HCT116 (cell line): ENCODE measurements at regions not wholly inside any gene's neighbourhood (a gene's known extent, or its start where the extent isn't known, plus 50 kb on each side); places are given as distances from the start of the nearest gene placed in this dataset.

Experiments used
- ATAC-seq: fragments of 200-7000 bp; cut with Tn5 transposase; 2 replicates; pipeline ENCODE4 v1.9.1; 2020; ENCODE audit warnings: mild to moderate bottlenecking, moderate library complexity
- BruUV-seq: library from RNA; stranded (reverse); fragments of 400-500 nt; replicated peaks from 2 replicates; lab custom pipeline; 2021; lab: Mats Ljungman, UMichigan
- CTCF ChIA-PET: fragments of 300-600 bp; sonication (Branson Sonifier 250); formaldehyde crosslinking; loops from one replicate; lab custom pipeline; 2021; ENCODE audit warnings: antibody characterized with exemption; lab: Charles Lee
- POLR2A ChIA-PET: fragments of 300-600, 350-600 bp; sonication (Branson Sonifier 250); formaldehyde crosslinking; loops from one replicate; lab custom pipeline; 2021; ENCODE audit warnings: antibody characterized with exemption; lab: Charles Lee
- RAD21 ChIA-PET, 2 experiments: fragments of 300-600 bp; sonication (Branson Sonifier 250); formaldehyde crosslinking; loops; one replicate each; lab custom pipeline; 2023; ENCODE audit warnings: low total read pairs in 2 of 2; ENCODE audit not compliant: uncharacterized antibody in 2 of 2, unreplicated experiment in 2 of 2, low non-redundant PET in 1 of 2; lab: Charles Lee
- DNase-seq: peaks from one replicate; pipeline ENCODE4 v3.0.0-alpha.2; 2010; ENCODE audit warnings: low read depth, low spot score
- H2AFZ ChIP-seq: fragments of 200-600 bp; shearing (Covaris generic), sonication (generic); 2 replicates; pipeline ENCODE4 v1.6.1; 2017; ENCODE audit warnings: low read depth, mixed run types, mixed read lengths, antibody characterized with exemption, low read length; ENCODE audit not compliant: poor library complexity, severe bottlenecking
- H3K27ac ChIP-seq: 2 replicates; pipeline ENCODE4 v1.5.1; 2012; ENCODE audit warnings: low read depth, low read length
- H3K27me3 ChIP-seq: fragments of 200-600 bp; sonication (generic); 2 replicates; pipeline ENCODE4 v1.6.1; 2016; ENCODE audit warnings: mixed run types, low read length, mixed read lengths; ENCODE audit not compliant: insufficient read depth
- H3K36me3 ChIP-seq, 2 experiments: fragments of 200-500 bp in 1 of 2; fragments of 200-600 bp in 1 of 2; sonication (Bioruptor generic) in 1 of 2; sonication (generic) in 1 of 2; 2 replicates each; pipeline versions ENCODE4 v1.5.1 to v1.6.1; 2014 to 2016; ENCODE audit warnings: low read length in 2 of 2, inconsistent platforms in 1 of 2, mixed read lengths in 1 of 2, mixed run types in 1 of 2; ENCODE audit not compliant: insufficient read depth in 2 of 2, control insufficient read depth in 1 of 2
- H3K4me1 ChIP-seq, 2 experiments: fragments of 200-600 bp in 1 of 2; sonication (generic) in 1 of 2; 2 replicates each; pipeline versions ENCODE4 v1.5.1 to v1.6.1; 2012 to 2017; ENCODE audit warnings: low read length in 2 of 2, inconsistent platforms in 1 of 2, mild to moderate bottlenecking in 1 of 2, mixed read lengths in 1 of 2, mixed run types in 1 of 2, moderate library complexity in 1 of 2; ENCODE audit not compliant: insufficient read depth in 2 of 2, control insufficient read depth in 1 of 2
- H3K4me2 ChIP-seq: fragments of 200-600 bp; sonication (generic); 2 replicates; pipeline ENCODE4 v1.6.1; 2017; ENCODE audit warnings: mixed run types, low read length, mixed read lengths
- H3K4me3 ChIP-seq, 2 experiments: fragments of 200-600 bp in 1 of 2; sonication (generic) in 1 of 2; replicated peaks in 1 of 2; 2 replicates each; pipeline ENCODE4 v1.5.1; 2011 to 2016; ENCODE audit warnings: low read length in 2 of 2, control low read depth in 1 of 2, low read depth in 1 of 2, mild to moderate bottlenecking in 1 of 2, mixed read lengths in 1 of 2, mixed run types in 1 of 2
- H3K79me2 ChIP-seq: fragments of 200-600 bp; sonication (generic); 2 replicates; pipeline ENCODE4 v1.6.1; 2017; ENCODE audit warnings: mild to moderate bottlenecking, mixed run types, low read length, moderate library complexity, mixed read lengths; ENCODE audit not compliant: insufficient read depth
- H3K9ac ChIP-seq: fragments of 200-600 bp; sonication (generic); 2 replicates; pipeline ENCODE4 v1.6.1; 2016; ENCODE audit warnings: low read length, mixed read lengths
- H3K9me2 ChIP-seq: fragments of 200-600 bp; sonication (generic), shearing (Covaris generic); 2 replicates; pipeline ENCODE4 v1.6.1; 2017; ENCODE audit warnings: mixed run types, mild to moderate bottlenecking, moderate library complexity; ENCODE audit not compliant: insufficient read depth
- H3K9me3 ChIP-seq, 2 experiments: fragments of 200-500 bp in 1 of 2; fragments of 200-600 bp in 1 of 2; sonication (Bioruptor generic) in 1 of 2; sonication (generic) in 1 of 2; 2 replicates each; pipeline ENCODE4 v1.6.1; 2014 to 2017; ENCODE audit warnings: low read length in 2 of 2, mixed read lengths in 2 of 2, inconsistent platforms in 1 of 2, low read depth in 1 of 2, mild to moderate bottlenecking in 1 of 2, mixed run types in 1 of 2, moderate library complexity in 1 of 2; ENCODE audit not compliant: control insufficient read depth in 1 of 2, insufficient read depth in 1 of 2
- H4K20me1 ChIP-seq: fragments of 200-600 bp; sonication (generic), shearing (Covaris generic); 2 replicates; pipeline ENCODE4 v1.6.1; 2017; ENCODE audit warnings: mixed run types, mild to moderate bottlenecking, moderate library complexity; ENCODE audit not compliant: insufficient read depth
- CEBPB ChIP-seq: IDR thresholded peaks from 2 replicates; pipeline ENCODE4 v1.6.1; 2012; ENCODE audit warnings: low read depth
- ELF1 ChIP-seq: IDR thresholded peaks from 2 replicates; pipeline ENCODE4 v1.6.1; 2012; ENCODE audit warnings: low read depth, borderline replicate concordance
- EZH2phosphoT487 ChIP-seq: fragments of 200-600 bp; IDR thresholded peaks from 2 replicates; pipeline ENCODE4 v1.6.1; 2018; ENCODE audit warnings: antibody characterized with exemption, borderline replicate concordance
- FOSL1 ChIP-seq: IDR thresholded peaks from 2 replicates; pipeline ENCODE4 v1.6.1; 2012; ENCODE audit warnings: low read depth
- JUND ChIP-seq: IDR thresholded peaks from 2 replicates; pipeline ENCODE4 v1.6.1; 2012
- RAD21 ChIP-seq: IDR thresholded peaks from 2 replicates; pipeline ENCODE4 v1.6.1; 2012; ENCODE audit warnings: low read depth, mild to moderate bottlenecking
- SIN3A ChIP-seq: IDR thresholded peaks from 2 replicates; pipeline ENCODE4 v1.6.1; 2012; ENCODE audit warnings: low read depth
- SRF ChIP-seq: IDR thresholded peaks from 2 replicates; pipeline ENCODE4 v1.6.1; 2012; ENCODE audit warnings: low read depth
- YY1 ChIP-seq: IDR thresholded peaks from 2 replicates; pipeline ENCODE4 v1.6.1; 2011; ENCODE audit warnings: low read length, low read depth, moderate library complexity, mild to moderate bottlenecking; ENCODE audit not compliant: insufficient replicate concordance; ENCODE audit errors: extremely low read depth
- ZNF274 ChIP-seq: fragments of 200-500 bp; sonication (Bioruptor generic); IDR thresholded peaks from 2 replicates; pipeline ENCODE4 v1.6.1; 2014; ENCODE audit warnings: mild to moderate bottlenecking, low read depth, low read length, inconsistent platforms
- intact Hi-C: fragments of 100-400 bp; cut with micrococcal nuclease; formaldehyde crosslinking; loops from 2 replicates; pipeline ENCODE4 v1.10.0; 2022
- TF ChIP-seq, protein P1 (sequence below): IDR thresholded peaks from 2 replicates; pipeline ENCODE4 v1.6.1; 2012
- TF ChIP-seq, protein P2 (sequence below), 3 experiments: fragments of 200-600 bp in 1 of 3; sonication (generic) in 1 of 3; IDR thresholded peaks in 2 of 3; conservative IDR thresholded peaks in 1 of 3; 2 replicates each; pipeline ENCODE4 v1.5.1; 2012 to 2017; ENCODE audit warnings: low read depth in 2 of 3, low read length in 2 of 3, antibody characterized with exemption in 1 of 3, borderline replicate concordance in 1 of 3, control low read depth in 1 of 3, mild to moderate bottlenecking in 1 of 3, mixed read lengths in 1 of 3, mixed run types in 1 of 3, moderate library complexity in 1 of 3; ENCODE audit not compliant: insufficient read depth in 1 of 3
- TF ChIP-seq, protein P3 (sequence below): IDR thresholded peaks from 2 replicates; pipeline ENCODE4 v1.6.1; 2011; ENCODE audit warnings: mild to moderate bottlenecking, low read length, moderate library complexity; ENCODE audit not compliant: insufficient replicate concordance; ENCODE audit errors: extremely low read depth
- TF ChIP-seq, protein P4 (sequence below): IDR thresholded peaks from 2 replicates; pipeline ENCODE4 v1.6.1; 2012; ENCODE audit warnings: low read depth

DNA sequence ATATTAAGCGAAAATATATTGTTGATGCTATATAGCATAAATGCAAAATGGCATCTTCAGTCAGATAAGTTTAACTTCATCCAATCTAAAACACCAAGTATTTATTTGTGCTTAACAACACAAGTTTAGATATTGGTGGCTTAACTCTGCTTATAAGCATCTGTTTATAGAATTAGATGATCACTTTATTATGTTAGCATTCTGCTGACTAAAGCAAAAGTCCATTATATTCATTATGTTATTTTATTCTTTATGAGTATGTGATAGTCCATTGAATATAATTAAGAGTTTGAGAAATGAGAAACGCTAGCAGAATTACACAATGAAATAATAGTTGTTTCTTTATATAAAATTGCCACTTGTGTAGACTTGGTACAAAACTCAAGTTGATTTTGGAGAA, 401.2 kb upstream of the CDH7 start:
- Histone ChIP-seq H3K9me3 (peaks cover 4 to 14% of the 10 kb centered on the region in 2 experiments; a peak in 3 of 4 replicates), H3K4me3 (no peak overlapping the region), H3K27me3 (no peaks in the 10 kb centered on the region), H3K79me2 (no peaks in the 10 kb centered on the region), H3K36me3 (no peaks in the 10 kb centered on the region), H2AFZ (no peak overlapping the region), H3K4me1 (no peaks in the 10 kb centered on the region), H3K27ac (no peak overlapping the region), H3K9me2 (no peaks in the 10 kb centered on the region), H3K4me2 (no peak overlapping the region), H4K20me1 (no peaks in the 10 kb centered on the region), H3K9ac (no peak overlapping the region)
- CTCF ChIA-PET: no interaction called here
- RAD21 ChIA-PET: no interaction called here
- ATAC-seq (no peak), DNase-seq (no peak)
- POLR2A ChIA-PET: no interaction called here
- no TSS peak for BruUV-seq
- TF ChIP-seq ZNF274 (0 out of 2 replicates have a peak, but pooled peaks have one; percentile 15), EZH2phosphoT487 (no peak), JUND (no peak), YY1 (no peak)
- intact Hi-C loops: no loop called here

DNA sequence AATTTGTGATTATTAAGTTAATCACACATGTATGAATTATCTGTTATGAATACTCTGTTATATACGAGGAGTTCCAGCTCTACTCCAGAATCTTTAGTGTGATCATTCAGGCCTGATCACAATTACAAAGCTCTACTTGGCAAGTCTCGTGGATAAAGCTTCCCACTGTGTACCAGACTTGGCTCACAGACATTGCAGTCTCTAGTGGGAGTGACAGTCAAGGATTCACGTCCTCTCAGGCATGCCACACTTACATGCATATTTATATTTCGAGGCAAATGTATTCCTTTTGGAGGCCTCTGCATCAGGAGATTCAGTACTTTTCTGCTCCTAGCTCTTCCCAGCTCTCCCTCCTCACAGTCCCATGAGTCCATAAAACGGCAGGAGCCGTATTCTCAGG, 403.4 kb upstream of the CDH7 start:
- ChIA-PET CTCF (no interaction called here), RAD21 (no interaction called here), POLR2A (no interaction called here)
- H3K4me2 ChIP-seq: no peak overlapping the region
- H3K4me3 ChIP-seq: no peak overlapping the region
- H3K9me3 ChIP-seq: peaks cover 6 to 9% of the 10 kb centered on the region in 2 experiments; a peak in 3 of 4 replicates
- H3K9ac ChIP-seq: no peak overlapping the region
- H3K79me2 ChIP-seq: no peaks in the 10 kb centered on the region
- H3K27me3 ChIP-seq: no peaks in the 10 kb centered on the region
- BruUV-seq: no TSS peak
- intact Hi-C loops: no loop called here
- no peaks in the 10 kb centered on the region for H3K36me3 ChIP-seq
- H3K4me1 ChIP-seq: no peaks in the 10 kb centered on the region
- H3K9me2 ChIP-seq: no peaks in the 10 kb centered on the region
- DNase-seq: no peak
- no peak overlapping the region for H3K27ac ChIP-seq
- H2AFZ ChIP-seq: no peak overlapping the region
- ATAC-seq: no peak
- H4K20me1 ChIP-seq: no peaks in the 10 kb centered on the region
- TF ChIP-seq EZH2phosphoT487: no peak
- TF ChIP-seq, protein P1, sequence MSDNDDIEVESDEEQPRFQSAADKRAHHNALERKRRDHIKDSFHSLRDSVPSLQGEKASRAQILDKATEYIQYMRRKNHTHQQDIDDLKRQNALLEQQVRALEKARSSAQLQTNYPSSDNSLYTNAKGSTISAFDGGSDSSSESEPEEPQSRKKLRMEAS: no peak
- TF ChIP-seq CEBPB: no peak
- TF ChIP-seq, protein P2, sequence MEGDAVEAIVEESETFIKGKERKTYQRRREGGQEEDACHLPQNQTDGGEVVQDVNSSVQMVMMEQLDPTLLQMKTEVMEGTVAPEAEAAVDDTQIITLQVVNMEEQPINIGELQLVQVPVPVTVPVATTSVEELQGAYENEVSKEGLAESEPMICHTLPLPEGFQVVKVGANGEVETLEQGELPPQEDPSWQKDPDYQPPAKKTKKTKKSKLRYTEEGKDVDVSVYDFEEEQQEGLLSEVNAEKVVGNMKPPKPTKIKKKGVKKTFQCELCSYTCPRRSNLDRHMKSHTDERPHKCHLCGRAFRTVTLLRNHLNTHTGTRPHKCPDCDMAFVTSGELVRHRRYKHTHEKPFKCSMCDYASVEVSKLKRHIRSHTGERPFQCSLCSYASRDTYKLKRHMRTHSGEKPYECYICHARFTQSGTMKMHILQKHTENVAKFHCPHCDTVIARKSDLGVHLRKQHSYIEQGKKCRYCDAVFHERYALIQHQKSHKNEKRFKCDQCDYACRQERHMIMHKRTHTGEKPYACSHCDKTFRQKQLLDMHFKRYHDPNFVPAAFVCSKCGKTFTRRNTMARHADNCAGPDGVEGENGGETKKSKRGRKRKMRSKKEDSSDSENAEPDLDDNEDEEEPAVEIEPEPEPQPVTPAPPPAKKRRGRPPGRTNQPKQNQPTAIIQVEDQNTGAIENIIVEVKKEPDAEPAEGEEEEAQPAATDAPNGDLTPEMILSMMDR (IDR thresholded peaks at IDR 0.05 in 2 of 3, conservative IDR thresholded peaks at IDR 0.05 in 1 of 3; ENCODE audit: borderline replicate concordance in 1 of 3, insufficient read depth in 1 of 3, low read depth in 2 of 3, low read length in 2 of 3): no peak
- TF ChIP-seq FOSL1: no peak
- TF ChIP-seq, protein P3, sequence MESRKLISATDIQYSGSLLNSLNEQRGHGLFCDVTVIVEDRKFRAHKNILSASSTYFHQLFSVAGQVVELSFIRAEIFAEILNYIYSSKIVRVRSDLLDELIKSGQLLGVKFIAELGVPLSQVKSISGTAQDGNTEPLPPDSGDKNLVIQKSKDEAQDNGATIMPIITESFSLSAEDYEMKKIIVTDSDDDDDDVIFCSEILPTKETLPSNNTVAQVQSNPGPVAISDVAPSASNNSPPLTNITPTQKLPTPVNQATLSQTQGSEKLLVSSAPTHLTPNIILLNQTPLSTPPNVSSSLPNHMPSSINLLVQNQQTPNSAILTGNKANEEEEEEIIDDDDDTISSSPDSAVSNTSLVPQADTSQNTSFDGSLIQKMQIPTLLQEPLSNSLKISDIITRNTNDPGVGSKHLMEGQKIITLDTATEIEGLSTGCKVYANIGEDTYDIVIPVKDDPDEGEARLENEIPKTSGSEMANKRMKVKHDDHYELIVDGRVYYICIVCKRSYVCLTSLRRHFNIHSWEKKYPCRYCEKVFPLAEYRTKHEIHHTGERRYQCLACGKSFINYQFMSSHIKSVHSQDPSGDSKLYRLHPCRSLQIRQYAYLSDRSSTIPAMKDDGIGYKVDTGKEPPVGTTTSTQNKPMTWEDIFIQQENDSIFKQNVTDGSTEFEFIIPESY: no peak
- TF ChIP-seq SIN3A: no peak
- TF ChIP-seq, protein P4, sequence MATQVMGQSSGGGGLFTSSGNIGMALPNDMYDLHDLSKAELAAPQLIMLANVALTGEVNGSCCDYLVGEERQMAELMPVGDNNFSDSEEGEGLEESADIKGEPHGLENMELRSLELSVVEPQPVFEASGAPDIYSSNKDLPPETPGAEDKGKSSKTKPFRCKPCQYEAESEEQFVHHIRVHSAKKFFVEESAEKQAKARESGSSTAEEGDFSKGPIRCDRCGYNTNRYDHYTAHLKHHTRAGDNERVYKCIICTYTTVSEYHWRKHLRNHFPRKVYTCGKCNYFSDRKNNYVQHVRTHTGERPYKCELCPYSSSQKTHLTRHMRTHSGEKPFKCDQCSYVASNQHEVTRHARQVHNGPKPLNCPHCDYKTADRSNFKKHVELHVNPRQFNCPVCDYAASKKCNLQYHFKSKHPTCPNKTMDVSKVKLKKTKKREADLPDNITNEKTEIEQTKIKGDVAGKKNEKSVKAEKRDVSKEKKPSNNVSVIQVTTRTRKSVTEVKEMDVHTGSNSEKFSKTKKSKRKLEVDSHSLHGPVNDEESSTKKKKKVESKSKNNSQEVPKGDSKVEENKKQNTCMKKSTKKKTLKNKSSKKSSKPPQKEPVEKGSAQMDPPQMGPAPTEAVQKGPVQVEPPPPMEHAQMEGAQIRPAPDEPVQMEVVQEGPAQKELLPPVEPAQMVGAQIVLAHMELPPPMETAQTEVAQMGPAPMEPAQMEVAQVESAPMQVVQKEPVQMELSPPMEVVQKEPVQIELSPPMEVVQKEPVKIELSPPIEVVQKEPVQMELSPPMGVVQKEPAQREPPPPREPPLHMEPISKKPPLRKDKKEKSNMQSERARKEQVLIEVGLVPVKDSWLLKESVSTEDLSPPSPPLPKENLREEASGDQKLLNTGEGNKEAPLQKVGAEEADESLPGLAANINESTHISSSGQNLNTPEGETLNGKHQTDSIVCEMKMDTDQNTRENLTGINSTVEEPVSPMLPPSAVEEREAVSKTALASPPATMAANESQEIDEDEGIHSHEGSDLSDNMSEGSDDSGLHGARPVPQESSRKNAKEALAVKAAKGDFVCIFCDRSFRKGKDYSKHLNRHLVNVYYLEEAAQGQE: no peak
- TF ChIP-seq ELF1: no peak
- no peak for TF ChIP-seq SRF
- no peak for TF ChIP-seq RAD21
